ENCODE measurements at regions not wholly inside any gene's neighbourhood (a gene's known extent, or its start where the extent isn't known, plus 50 kb on each side); places are given as distances from the start of the nearest gene placed in this dataset.

- H3K9ac ChIP-seq (ENCODE audit: low read depth in 1 of 2, low read length in 2 of 2): no peak overlapping the region
- H3K4me3 ChIP-seq (ENCODE audit: low read depth in 1 of 2, low read length in 2 of 2): no peak overlapping the region
- H3K36me3 ChIP-seq (ENCODE audit: control insufficient read depth in 1 of 2, insufficient read depth in 2 of 2, low read length in 2 of 2): no peaks in the 10 kb centered on the region
- H3K27me3 ChIP-seq (ENCODE audit: control insufficient read depth in 1 of 2, insufficient read depth in 2 of 2, low read length in 2 of 2): no peaks in the 10 kb centered on the region
- no peaks in the 10 kb centered on the region for H3K9me3 ChIP-seq (ENCODE audit: control insufficient read depth in 1 of 2, low read length in 2 of 2)
- no peak overlapping the region for H3K27ac ChIP-seq (ENCODE audit: low read depth, low read length)
- H3K4me1 ChIP-seq (ENCODE audit: control insufficient read depth in 1 of 2, insufficient read depth in 2 of 2, low read length in 2 of 2): no peaks in the 10 kb centered on the region
These were observed 154.2 kb upstream of the FAM9B start for GRCh38 chrX:9188117-9188516.

- no peaks in the 10 kb centered on the region for H3K9me3 ChIP-seq (ENCODE audit: control insufficient read depth in 1 of 2, low read length in 2 of 2)
- H3K27me3 ChIP-seq (ENCODE audit: control insufficient read depth in 1 of 2, insufficient read depth in 2 of 2, low read length in 2 of 2): no peaks in the 10 kb centered on the region
- H3K4me3 ChIP-seq (ENCODE audit: low read depth in 1 of 2, low read length in 2 of 2): no peak overlapping the region
- H3K36me3 ChIP-seq (ENCODE audit: control insufficient read depth in 1 of 2, insufficient read depth in 2 of 2, low read length in 2 of 2): no peaks in the 10 kb centered on the region
- H3K27ac ChIP-seq (ENCODE audit: low read depth, low read length): no peak overlapping the region
- H3K4me1 ChIP-seq (ENCODE audit: control insufficient read depth in 1 of 2, insufficient read depth in 2 of 2, low read length in 2 of 2): no peaks in the 10 kb centered on the region
- H3K9ac ChIP-seq (ENCODE audit: low read depth in 1 of 2, low read length in 2 of 2): no peak overlapping the region
These were observed 155.4 kb upstream of the FAM9B start for GRCh38 chrX:9189286-9189685.

- H3K4me1 ChIP-seq (ENCODE audit: control insufficient read depth in 1 of 2, insufficient read depth in 2 of 2, low read length in 2 of 2): no peaks in the 10 kb centered on the region
- H3K27me3 ChIP-seq (ENCODE audit: control insufficient read depth in 1 of 2, insufficient read depth in 2 of 2, low read length in 2 of 2): no peaks in the 10 kb centered on the region
- no peak overlapping the region for H3K4me3 ChIP-seq (ENCODE audit: low read depth in 1 of 2, low read length in 2 of 2)
- no peaks in the 10 kb centered on the region for H3K36me3 ChIP-seq (ENCODE audit: control insufficient read depth in 1 of 2, insufficient read depth in 2 of 2, low read length in 2 of 2)
- no peaks in the 10 kb centered on the region for H3K9me3 ChIP-seq (ENCODE audit: control insufficient read depth in 1 of 2, low read length in 2 of 2)
- H3K9ac ChIP-seq (ENCODE audit: low read depth in 1 of 2, low read length in 2 of 2): no peak overlapping the region
- no peak overlapping the region for H3K27ac ChIP-seq (ENCODE audit: low read depth, low read length)
These were observed 157.5 kb upstream of the FAM9B start for GRCh38 chrX:9191392-9191791.

GRCh38 chrX:9195199-9195880 is 161.4 kb upstream of the FAM9B start:
- no peaks in the 10 kb centered on the region for H3K4me1 ChIP-seq (ENCODE audit: control insufficient read depth in 1 of 2, insufficient read depth in 2 of 2, low read length in 2 of 2)
- H3K27me3 ChIP-seq (ENCODE audit: control insufficient read depth in 1 of 2, insufficient read depth in 2 of 2, low read length in 2 of 2): no peaks in the 10 kb centered on the region
- H3K36me3 ChIP-seq (ENCODE audit: control insufficient read depth in 1 of 2, insufficient read depth in 2 of 2, low read length in 2 of 2): no peaks in the 10 kb centered on the region
- no peaks in the 10 kb centered on the region for H3K9me3 ChIP-seq (ENCODE audit: control insufficient read depth in 1 of 2, low read length in 2 of 2)
- no peak overlapping the region for H3K27ac ChIP-seq (ENCODE audit: low read depth, low read length)
- no peak overlapping the region for H3K9ac ChIP-seq (ENCODE audit: low read depth in 1 of 2, low read length in 2 of 2)
- no peak overlapping the region for H3K4me3 ChIP-seq (ENCODE audit: low read depth in 1 of 2, low read length in 2 of 2)

- Histone ChIP-seq H3K27me3 (ENCODE audit: control insufficient read depth in 1 of 2, insufficient read depth in 2 of 2, low read length in 2 of 2) (no peaks in the 10 kb centered on the region), H3K9me3 (ENCODE audit: control insufficient read depth in 1 of 2, low read length in 2 of 2) (no peaks in the 10 kb centered on the region), H3K4me1 (ENCODE audit: control insufficient read depth in 1 of 2, insufficient read depth in 2 of 2, low read length in 2 of 2) (no peaks in the 10 kb centered on the region), H3K27ac (ENCODE audit: low read depth, low read length) (no peak overlapping the region), H3K9ac (ENCODE audit: low read depth in 1 of 2, low read length in 2 of 2) (no peak overlapping the region), H3K36me3 (ENCODE audit: control insufficient read depth in 1 of 2, insufficient read depth in 2 of 2, low read length in 2 of 2) (no peaks in the 10 kb centered on the region), H3K4me3 (ENCODE audit: low read depth in 1 of 2, low read length in 2 of 2) (no peak overlapping the region)
These were observed 163.2 kb upstream of the FAM9B start for GRCh38 chrX:9196961-9197640.

- Histone ChIP-seq H3K9ac (ENCODE audit: low read depth in 1 of 2, low read length in 2 of 2) (no peak overlapping the region), H3K4me3 (ENCODE audit: low read depth in 1 of 2, low read length in 2 of 2) (no peak overlapping the region), H3K4me1 (ENCODE audit: control insufficient read depth in 1 of 2, insufficient read depth in 2 of 2, low read length in 2 of 2) (no peaks in the 10 kb centered on the region), H3K36me3 (ENCODE audit: control insufficient read depth in 1 of 2, insufficient read depth in 2 of 2, low read length in 2 of 2) (no peaks in the 10 kb centered on the region), H3K9me3 (ENCODE audit: control insufficient read depth in 1 of 2, low read length in 2 of 2) (no peaks in the 10 kb centered on the region), H3K27me3 (ENCODE audit: control insufficient read depth in 1 of 2, insufficient read depth in 2 of 2, low read length in 2 of 2) (no peaks in the 10 kb centered on the region), H3K27ac (ENCODE audit: low read depth, low read length) (no peak overlapping the region)
These were observed 170.6 kb upstream of the FAM9B start for GRCh38 chrX:9204560-9204959.

- Histone ChIP-seq H3K4me1 (ENCODE audit: control insufficient read depth in 1 of 2, insufficient read depth in 2 of 2, low read length in 2 of 2) (no peaks in the 10 kb centered on the region), H3K9me3 (ENCODE audit: control insufficient read depth in 1 of 2, low read length in 2 of 2) (no peaks in the 10 kb centered on the region), H3K4me3 (ENCODE audit: low read depth in 1 of 2, low read length in 2 of 2) (no peak overlapping the region), H3K36me3 (ENCODE audit: control insufficient read depth in 1 of 2, insufficient read depth in 2 of 2, low read length in 2 of 2) (no peaks in the 10 kb centered on the region), H3K27ac (ENCODE audit: low read depth, low read length) (no peak overlapping the region), H3K27me3 (ENCODE audit: control insufficient read depth in 1 of 2, insufficient read depth in 2 of 2, low read length in 2 of 2) (no peaks in the 10 kb centered on the region), H3K9ac (ENCODE audit: low read depth in 1 of 2, low read length in 2 of 2) (no peak overlapping the region)
These were observed 171.8 kb upstream of the FAM9B start for GRCh38 chrX:9205599-9206223.

- no peak overlapping the region for H3K27ac ChIP-seq (ENCODE audit: low read depth, low read length)
- H3K9me3 ChIP-seq (ENCODE audit: control insufficient read depth in 1 of 2, low read length in 2 of 2): no peaks in the 10 kb centered on the region
- no peak overlapping the region for H3K4me3 ChIP-seq (ENCODE audit: low read depth in 1 of 2, low read length in 2 of 2)
- H3K27me3 ChIP-seq (ENCODE audit: control insufficient read depth in 1 of 2, insufficient read depth in 2 of 2, low read length in 2 of 2): no peaks in the 10 kb centered on the region
- H3K9ac ChIP-seq (ENCODE audit: low read depth in 1 of 2, low read length in 2 of 2): no peak overlapping the region
- H3K4me1 ChIP-seq (ENCODE audit: control insufficient read depth in 1 of 2, insufficient read depth in 2 of 2, low read length in 2 of 2): no peaks in the 10 kb centered on the region
- H3K36me3 ChIP-seq (ENCODE audit: control insufficient read depth in 1 of 2, insufficient read depth in 2 of 2, low read length in 2 of 2): no peaks in the 10 kb centered on the region
These were observed 173.2 kb upstream of the FAM9B start for GRCh38 chrX:9207142-9207541.

GRCh38 chrX:9211269-9211668 is 177.3 kb upstream of the FAM9B start:
- no peak overlapping the region for H3K9ac ChIP-seq (ENCODE audit: low read depth in 1 of 2, low read length in 2 of 2)
- no peak overlapping the region for H3K4me3 ChIP-seq (ENCODE audit: low read depth in 1 of 2, low read length in 2 of 2)
- H3K27ac ChIP-seq (ENCODE audit: low read depth, low read length): no peak overlapping the region
- no peaks in the 10 kb centered on the region for H3K9me3 ChIP-seq (ENCODE audit: control insufficient read depth in 1 of 2, low read length in 2 of 2)
- H3K36me3 ChIP-seq (ENCODE audit: control insufficient read depth in 1 of 2, insufficient read depth in 2 of 2, low read length in 2 of 2): no peaks in the 10 kb centered on the region
- no peaks in the 10 kb centered on the region for H3K27me3 ChIP-seq (ENCODE audit: control insufficient read depth in 1 of 2, insufficient read depth in 2 of 2, low read length in 2 of 2)
- no peaks in the 10 kb centered on the region for H3K4me1 ChIP-seq (ENCODE audit: control insufficient read depth in 1 of 2, insufficient read depth in 2 of 2, low read length in 2 of 2)

GRCh38 chrX:9221781-9222180 is 187.9 kb upstream of the FAM9B start:
- no peaks in the 10 kb centered on the region for H3K4me1 ChIP-seq (ENCODE audit: control insufficient read depth in 1 of 2, insufficient read depth in 2 of 2, low read length in 2 of 2)
- H3K4me3 ChIP-seq (ENCODE audit: low read depth in 1 of 2, low read length in 2 of 2): no peak overlapping the region
- H3K36me3 ChIP-seq (ENCODE audit: control insufficient read depth in 1 of 2, insufficient read depth in 2 of 2, low read length in 2 of 2): no peaks in the 10 kb centered on the region
- H3K27me3 ChIP-seq (ENCODE audit: control insufficient read depth in 1 of 2, insufficient read depth in 2 of 2, low read length in 2 of 2): no peaks in the 10 kb centered on the region
- H3K9me3 ChIP-seq (ENCODE audit: control insufficient read depth in 1 of 2, low read length in 2 of 2): no peaks in the 10 kb centered on the region
- H3K27ac ChIP-seq (ENCODE audit: low read depth, low read length): no peak overlapping the region
- no peak overlapping the region for H3K9ac ChIP-seq (ENCODE audit: low read depth in 1 of 2, low read length in 2 of 2)

All from duodenal mucosa (tissue), 2 donors.